PFSK-1 (cell line): ENCODE measurements at regions not wholly inside any gene's neighbourhood (a gene's known extent, or its start where the extent isn't known, plus 50 kb on each side); places are given as distances from the start of the nearest gene placed in this dataset.

Experiments
- FOXP2 ChIP-seq: optimal IDR thresholded peaks from 2 replicates; pipeline ENCODE3; 2011; ENCODE audit warnings: borderline replicate concordance, control low read depth, inconsistent platforms; ENCODE audit not compliant: insufficient read depth; ENCODE audit errors: extremely low read length, extremely low read depth
- POLR2AphosphoS5 ChIP-seq: IDR thresholded peaks from 2 replicates; pipeline ENCODE4 v1.6.1; 2012; ENCODE audit warnings: low read depth, mild to moderate bottlenecking, control low read depth, low read length, moderate library complexity
- REST ChIP-seq, 2 experiments: IDR thresholded peaks; 2 replicates each; pipeline versions ENCODE4 v1.6.1 to v1.8.0; 2011 to 2012; ENCODE audit warnings: low read depth in 2 of 2, low read length in 2 of 2, control low read depth in 1 of 2, inconsistent platforms in 1 of 2, mild to moderate bottlenecking in 1 of 2, moderate library complexity in 1 of 2; ENCODE audit not compliant: insufficient read depth in 1 of 2
- SIN3A ChIP-seq: IDR thresholded peaks from 2 replicates; pipeline ENCODE4 v1.6.1; 2012; ENCODE audit warnings: mild to moderate bottlenecking, low read length, moderate library complexity, borderline replicate concordance; ENCODE audit not compliant: insufficient read depth
- TAF1 ChIP-seq: IDR thresholded peaks from 2 replicates; pipeline ENCODE4 v1.6.1; 2012; ENCODE audit warnings: low read length, control low read depth, borderline replicate concordance; ENCODE audit not compliant: insufficient read depth

GRCh38 chr2:34096562-34097171 lies 497.6 kb upstream of the FAM98A start:
- TF ChIP-seq REST (IDR thresholded peaks at IDR 0.05; ENCODE audit: insufficient read depth in 1 of 2, low read depth in 2 of 2, low read length in 2 of 2): no peak
- TF ChIP-seq TAF1: no peak
- no peak for TF ChIP-seq FOXP2
- TF ChIP-seq POLR2AphosphoS5: no peak
- no peak for TF ChIP-seq SIN3A

GRCh38 chr2:34093790-34094189 lies 494.7 kb upstream of the FAM98A start:
- no peak for TF ChIP-seq REST (IDR thresholded peaks at IDR 0.05; ENCODE audit: insufficient read depth in 1 of 2, low read depth in 2 of 2, low read length in 2 of 2)
- no peak for TF ChIP-seq POLR2AphosphoS5
- no peak for TF ChIP-seq TAF1
- no peak for TF ChIP-seq SIN3A
- TF ChIP-seq FOXP2: no peak

- TF ChIP-seq TAF1 (no peak), REST (IDR thresholded peaks at IDR 0.05; ENCODE audit: insufficient read depth in 1 of 2, low read depth in 2 of 2, low read length in 2 of 2) (no peak), SIN3A (no peak), FOXP2 (no peak), POLR2AphosphoS5 (no peak)
These were observed 471.1 kb upstream of the FAM98A start for GRCh38 chr2:34070196-34070595.

GRCh38 chr2:34069604-34070003 lies 470.5 kb upstream of the FAM98A start:
- no peak for TF ChIP-seq REST (IDR thresholded peaks at IDR 0.05; ENCODE audit: insufficient read depth in 1 of 2, low read depth in 2 of 2, low read length in 2 of 2)
- TF ChIP-seq POLR2AphosphoS5: no peak
- TF ChIP-seq FOXP2: no peak
- no peak for TF ChIP-seq TAF1
- TF ChIP-seq SIN3A: no peak

GRCh38 chr2:34050413-34050812 lies 451.3 kb upstream of the FAM98A start:
- TF ChIP-seq FOXP2 (no peak), SIN3A (no peak), REST (IDR thresholded peaks at IDR 0.05; ENCODE audit: insufficient read depth in 1 of 2, low read depth in 2 of 2, low read length in 2 of 2) (no peak), POLR2AphosphoS5 (no peak)
